ENCODE measurements at regions not wholly inside any gene's neighbourhood (a gene's known extent, or its start where the extent isn't known, plus 50 kb on each side); places are given as distances from the start of the nearest gene placed in this dataset.
A peak's percentile ranks its signal among the peaks of the same experiment; 100 is the strongest.
"Not testable (repeated sequence)": the region's sequence is repeated elsewhere in the genome, so short reads cannot be mapped to it uniquely, and the experiment has no call there.

DNA sequence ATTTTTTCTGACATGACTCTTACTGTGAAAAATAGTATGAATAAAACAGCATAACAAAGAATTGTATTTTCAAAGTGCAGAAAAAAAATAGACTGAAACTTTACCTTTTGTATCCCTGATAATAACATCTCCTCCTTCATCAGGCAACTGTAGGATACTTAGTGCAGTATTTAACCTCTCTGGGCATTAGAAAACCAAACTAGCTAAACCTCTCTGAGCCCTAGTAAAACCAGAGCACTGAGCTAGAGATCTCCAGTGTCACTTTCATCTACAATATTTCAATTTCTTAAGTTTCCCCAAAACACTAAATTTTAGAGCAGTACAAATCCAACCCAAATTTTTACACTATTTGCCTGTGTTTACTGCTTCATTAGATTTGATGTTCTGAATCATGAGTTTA is 594.0 kb upstream of the LINC00305 start:
- no peaks in the 10 kb centered on the region for H3K27me3 ChIP-seq (ENCODE audit: control insufficient read depth, insufficient read depth, low read length)
- TF ChIP-seq, protein P1, sequence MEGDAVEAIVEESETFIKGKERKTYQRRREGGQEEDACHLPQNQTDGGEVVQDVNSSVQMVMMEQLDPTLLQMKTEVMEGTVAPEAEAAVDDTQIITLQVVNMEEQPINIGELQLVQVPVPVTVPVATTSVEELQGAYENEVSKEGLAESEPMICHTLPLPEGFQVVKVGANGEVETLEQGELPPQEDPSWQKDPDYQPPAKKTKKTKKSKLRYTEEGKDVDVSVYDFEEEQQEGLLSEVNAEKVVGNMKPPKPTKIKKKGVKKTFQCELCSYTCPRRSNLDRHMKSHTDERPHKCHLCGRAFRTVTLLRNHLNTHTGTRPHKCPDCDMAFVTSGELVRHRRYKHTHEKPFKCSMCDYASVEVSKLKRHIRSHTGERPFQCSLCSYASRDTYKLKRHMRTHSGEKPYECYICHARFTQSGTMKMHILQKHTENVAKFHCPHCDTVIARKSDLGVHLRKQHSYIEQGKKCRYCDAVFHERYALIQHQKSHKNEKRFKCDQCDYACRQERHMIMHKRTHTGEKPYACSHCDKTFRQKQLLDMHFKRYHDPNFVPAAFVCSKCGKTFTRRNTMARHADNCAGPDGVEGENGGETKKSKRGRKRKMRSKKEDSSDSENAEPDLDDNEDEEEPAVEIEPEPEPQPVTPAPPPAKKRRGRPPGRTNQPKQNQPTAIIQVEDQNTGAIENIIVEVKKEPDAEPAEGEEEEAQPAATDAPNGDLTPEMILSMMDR (IDR thresholded peaks at IDR 0.05; ENCODE audit: insufficient read depth, low read length, severe bottlenecking) = no peak
- no peak overlapping the region for H3K4me3 ChIP-seq (ENCODE audit: low read depth, low read length)
- FAIRE-seq = no peak
- no peak for DNase-seq (ENCODE audit: low read depth)
- H3K36me3 ChIP-seq (ENCODE audit: control insufficient read depth, insufficient read depth, low read length) = no peaks in the 10 kb centered on the region

DNA sequence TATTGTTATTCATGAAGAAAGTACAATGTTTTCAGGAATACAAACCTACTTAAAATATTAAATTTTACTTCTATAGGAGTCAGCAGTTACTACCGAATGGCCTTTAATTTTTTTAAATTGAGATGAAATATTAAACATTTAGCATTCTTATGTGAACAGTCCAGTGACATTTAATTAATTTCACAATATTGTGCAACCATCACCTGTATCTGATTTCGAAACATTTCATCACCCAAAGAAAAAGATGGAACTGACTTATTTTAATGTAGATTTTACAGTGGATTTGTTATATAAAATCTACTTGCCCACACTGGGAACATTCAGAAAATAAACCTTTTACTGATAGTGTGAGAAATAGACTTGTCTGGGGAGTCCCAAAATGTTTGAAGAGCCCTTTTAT is 585.2 kb upstream of the LINC00305 start:
- Histone ChIP-seq H3K4me3 (ENCODE audit: low read depth, low read length) (no peak overlapping the region), H3K36me3 (ENCODE audit: control insufficient read depth, insufficient read depth, low read length) (no peaks in the 10 kb centered on the region), H3K27me3 (ENCODE audit: control insufficient read depth, insufficient read depth, low read length) (no peaks in the 10 kb centered on the region)
- no peak for FAIRE-seq
- TF ChIP-seq, protein P1 (IDR thresholded peaks at IDR 0.05; ENCODE audit: insufficient read depth, low read length, severe bottlenecking) = no peak
- peak; percentile 1 for DNase-seq (ENCODE audit: low read depth)

DNA sequence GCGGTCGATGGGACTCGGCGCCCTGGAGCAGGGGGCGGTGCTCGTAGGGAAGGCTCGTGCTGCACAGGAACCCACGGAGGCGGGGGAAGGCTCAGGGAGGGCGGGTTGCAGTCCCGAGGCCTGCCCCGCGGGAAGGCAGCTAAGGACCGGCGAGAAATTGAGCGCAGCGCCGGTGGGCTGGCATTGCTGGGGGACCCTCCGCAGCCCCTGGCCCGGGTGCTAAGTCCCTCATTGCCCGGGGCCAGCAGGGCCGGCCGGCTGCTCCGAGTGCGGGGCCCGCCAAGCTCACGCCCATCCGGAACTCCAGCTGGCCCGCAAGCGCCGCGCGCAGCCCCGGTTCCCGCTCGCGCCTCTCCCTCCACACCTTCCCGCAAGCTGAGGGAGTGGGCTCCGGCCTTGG is 576.8 kb upstream of the LINC00305 start:
- DNase-seq (ENCODE audit: low read depth); H3K4me3 ChIP-seq (ENCODE audit: low read depth, low read length); FAIRE-seq; H3K36me3 ChIP-seq (ENCODE audit: control insufficient read depth, insufficient read depth, low read length); H3K27me3 ChIP-seq (ENCODE audit: control insufficient read depth, insufficient read depth, low read length): not testable (repeated sequence)

DNA sequence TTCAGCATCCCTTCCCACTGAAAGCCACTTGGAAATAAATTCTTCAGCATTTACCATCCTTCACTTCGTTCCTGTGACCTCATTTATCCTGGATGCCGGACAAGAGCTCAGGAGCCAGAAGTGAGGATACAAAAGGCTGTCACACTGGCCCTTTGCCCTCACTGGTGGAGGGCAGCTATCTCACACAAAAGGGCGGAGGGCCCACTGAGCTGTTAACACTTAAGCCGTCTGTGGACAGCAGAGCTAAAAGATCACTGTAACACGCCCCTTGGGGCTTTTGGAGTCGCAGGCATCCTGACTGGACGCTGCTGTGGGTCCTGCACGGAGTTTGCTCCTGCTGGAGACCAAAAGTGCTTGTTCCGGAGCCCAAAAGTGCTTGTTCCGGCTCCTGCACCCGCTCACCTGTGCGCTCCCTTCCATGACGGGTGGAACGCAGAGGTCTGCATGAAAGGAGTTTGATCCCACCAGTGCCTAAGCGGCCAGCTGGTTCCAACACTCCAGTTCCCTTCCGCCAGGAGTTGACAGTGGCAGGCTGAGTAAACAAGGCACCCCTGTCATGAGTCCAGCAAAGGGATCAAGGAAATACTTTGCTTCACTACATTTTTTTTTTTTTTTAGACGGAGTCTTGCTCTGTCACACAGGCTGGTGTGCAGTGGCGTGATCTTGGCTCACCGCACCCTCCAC is 572.0 kb upstream of the LINC00305 start:
- FAIRE-seq (no peak), DNase-seq (ENCODE audit: low read depth) (no peak)
- H3K4me3 ChIP-seq (ENCODE audit: low read depth, low read length) = no peak overlapping the region

DNA sequence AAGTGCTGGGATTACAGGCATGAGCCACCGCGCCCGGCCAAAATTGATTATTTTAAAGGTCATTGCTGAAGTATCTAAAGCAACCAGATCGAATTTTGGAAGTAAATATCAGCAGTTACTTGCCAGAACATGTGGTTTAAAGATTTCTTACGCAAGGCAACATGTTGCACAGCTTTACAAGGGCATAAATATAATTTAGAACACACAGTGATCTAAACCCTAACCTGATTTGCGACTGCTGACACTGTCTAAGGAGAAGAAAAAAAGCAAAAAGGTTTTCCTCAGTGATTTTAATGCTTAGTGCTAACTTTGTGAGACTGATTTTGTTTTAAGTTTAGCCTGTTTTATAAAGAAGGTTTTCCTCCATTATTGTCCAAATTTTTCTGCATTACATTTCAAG is 569.9 kb upstream of the LINC00305 start:
- Histone ChIP-seq H3K4me3 (ENCODE audit: low read depth, low read length) (no peak overlapping the region), H3K27me3 (ENCODE audit: control insufficient read depth, insufficient read depth, low read length) (no peaks in the 10 kb centered on the region), H3K36me3 (ENCODE audit: control insufficient read depth, insufficient read depth, low read length) (no peaks in the 10 kb centered on the region)
- TF ChIP-seq, protein P1 (IDR thresholded peaks at IDR 0.05; ENCODE audit: insufficient read depth, low read length, severe bottlenecking) = no peak
- FAIRE-seq (no peak), DNase-seq (ENCODE audit: low read depth) (peak; percentile 2)

More for the DNA sequence above, 572.0 kb upstream of the LINC00305 start:
- TF ChIP-seq, protein P1 (IDR thresholded peaks at IDR 0.05; ENCODE audit: insufficient read depth, low read length, severe bottlenecking) = no peak
- no peaks in the 10 kb centered on the region for H3K27me3 ChIP-seq (ENCODE audit: control insufficient read depth, insufficient read depth, low read length)
- no peaks in the 10 kb centered on the region for H3K36me3 ChIP-seq (ENCODE audit: control insufficient read depth, insufficient read depth, low read length)

GRCh38 chr18:64717026-64717425 is 568.1 kb upstream of the LINC00305 start:
- no peak for FAIRE-seq
- peak; percentile 66 for DNase-seq (ENCODE audit: low read depth)

More at GRCh38 chr18:64717026-64717425, 568.1 kb upstream of the LINC00305 start:
- H3K36me3 ChIP-seq (ENCODE audit: control insufficient read depth, insufficient read depth, low read length) = no peaks in the 10 kb centered on the region
- TF ChIP-seq, protein P1 (IDR thresholded peaks at IDR 0.05; ENCODE audit: insufficient read depth, low read length, severe bottlenecking) = no peak
- H3K27me3 ChIP-seq (ENCODE audit: control insufficient read depth, insufficient read depth, low read length) = no peaks in the 10 kb centered on the region
- H3K4me3 ChIP-seq (ENCODE audit: low read depth, low read length) = no peak overlapping the region

Data from bronchial epithelial cell (primary cell).